Stimulated activated naive CD8-positive, alpha-beta T cell treated with anti-CD3 and anti-CD28 coated beads, Interleukin-15, Interleukin-2, amounts not matched to agents 100 ng/mL and 50 ng/mL, for 24 hours (primary cell): ENCODE measurements at regions not wholly inside any gene's neighbourhood (a gene's known extent, or its start where the extent isn't known, plus 50 kb on each side); places are given as distances from the start of the nearest gene placed in this dataset.

Source experiments
- H3K27ac Mint-ChIP-seq: one replicate; pipeline ENCODE4 v1.8.0; 2021; ENCODE audit warnings: mild to moderate bottlenecking, mixed read lengths
- H3K27me3 Mint-ChIP-seq: one replicate; pipeline ENCODE4 v1.8.0; 2021; ENCODE audit warnings: mixed read lengths
- H3K36me3 Mint-ChIP-seq: one replicate; pipeline ENCODE4 v1.8.0; 2021; ENCODE audit warnings: low read depth, mixed read lengths
- H3K4me1 Mint-ChIP-seq: one replicate; pipeline ENCODE4 v1.8.0; 2021; ENCODE audit warnings: low read depth, mixed read lengths
- H3K4me3 Mint-ChIP-seq: one replicate; pipeline ENCODE4 v1.8.0; 2021; ENCODE audit warnings: mild to moderate bottlenecking, mixed read lengths
- H3K9me3 Mint-ChIP-seq: one replicate; pipeline ENCODE4 v1.8.0; 2021; ENCODE audit warnings: mixed read lengths

- Mint-ChIP-seq H3K9me3 (peaks cover 7% of the 10 kb centered on the region), H3K4me1 (no peaks in the 10 kb centered on the region), H3K4me3 (no peak overlapping the region), H3K27ac (no peak overlapping the region), H3K36me3 (no peaks in the 10 kb centered on the region), H3K27me3 (no peaks in the 10 kb centered on the region)
Measured at GRCh38 chr4:166458756-166459155, 585.7 kb downstream of the TLL1 start.

GRCh38 chr4:166459621-166460020 is 586.6 kb downstream of the TLL1 start:
- no peaks in the 10 kb centered on the region for H3K27me3 Mint-ChIP-seq
- H3K27ac Mint-ChIP-seq = no peak overlapping the region
- no peak overlapping the region for H3K4me3 Mint-ChIP-seq
- H3K9me3 Mint-ChIP-seq = peaks cover 3% of the 10 kb centered on the region
- H3K4me1 Mint-ChIP-seq = no peaks in the 10 kb centered on the region
- no peaks in the 10 kb centered on the region for H3K36me3 Mint-ChIP-seq

- Mint-ChIP-seq H3K36me3 (no peaks in the 10 kb centered on the region), H3K4me3 (no peak overlapping the region), H3K4me1 (no peaks in the 10 kb centered on the region), H3K27me3 (no peaks in the 10 kb centered on the region), H3K27ac (no peak overlapping the region), H3K9me3 (peaks cover 3% of the 10 kb centered on the region)
Measured at GRCh38 chr4:166460769-166461550, 587.9 kb downstream of the TLL1 start.

GRCh38 chr4:166481055-166481454 is 608.0 kb downstream of the TLL1 start:
- Mint-ChIP-seq H3K27ac (no peak overlapping the region), H3K4me3 (no peak overlapping the region), H3K9me3 (peaks cover 3% of the 10 kb centered on the region), H3K4me1 (no peaks in the 10 kb centered on the region), H3K36me3 (no peaks in the 10 kb centered on the region), H3K27me3 (no peaks in the 10 kb centered on the region)

GRCh38 chr4:166481739-166482138 is 608.7 kb downstream of the TLL1 start:
- Mint-ChIP-seq H3K27me3 (no peaks in the 10 kb centered on the region), H3K27ac (no peak overlapping the region), H3K9me3 (peaks cover 3% of the 10 kb centered on the region), H3K36me3 (no peaks in the 10 kb centered on the region), H3K4me3 (no peak overlapping the region), H3K4me1 (no peaks in the 10 kb centered on the region)

- H3K36me3 Mint-ChIP-seq = no peaks in the 10 kb centered on the region
- H3K9me3 Mint-ChIP-seq = peaks cover 3% of the 10 kb centered on the region
- no peak overlapping the region for H3K4me3 Mint-ChIP-seq
- H3K27me3 Mint-ChIP-seq = no peaks in the 10 kb centered on the region
- H3K27ac Mint-ChIP-seq = no peak overlapping the region
- H3K4me1 Mint-ChIP-seq = no peaks in the 10 kb centered on the region
Measured at GRCh38 chr4:166482758-166483157, 609.7 kb downstream of the TLL1 start.

GRCh38 chr4:166491635-166492034 is 618.6 kb downstream of the TLL1 start:
- H3K4me1 Mint-ChIP-seq = no peaks in the 10 kb centered on the region
- no peak overlapping the region for H3K4me3 Mint-ChIP-seq

GRCh38 chr4:166493924-166494345 is 620.9 kb downstream of the TLL1 start:
- Mint-ChIP-seq H3K36me3 (no peaks in the 10 kb centered on the region), H3K4me1 (no peaks in the 10 kb centered on the region), H3K9me3 (peaks cover 6% of the 10 kb centered on the region), H3K4me3 (no peak overlapping the region), H3K27ac (no peak overlapping the region), H3K27me3 (no peaks in the 10 kb centered on the region)

More at GRCh38 chr4:166491635-166492034, 618.6 kb downstream of the TLL1 start:
- H3K36me3 Mint-ChIP-seq = no peaks in the 10 kb centered on the region
- H3K27ac Mint-ChIP-seq = no peak overlapping the region
- H3K9me3 Mint-ChIP-seq = peaks cover 3% of the 10 kb centered on the region
- no peaks in the 10 kb centered on the region for H3K27me3 Mint-ChIP-seq

GRCh38 chr4:166498546-166498945 is 625.5 kb downstream of the TLL1 start:
- H3K4me1 Mint-ChIP-seq = no peaks in the 10 kb centered on the region
- H3K9me3 Mint-ChIP-seq = peaks cover 16% of the 10 kb centered on the region
- H3K36me3 Mint-ChIP-seq = no peaks in the 10 kb centered on the region
- H3K4me3 Mint-ChIP-seq = no peak overlapping the region
- no peaks in the 10 kb centered on the region for H3K27me3 Mint-ChIP-seq
- no peak overlapping the region for H3K27ac Mint-ChIP-seq

GRCh38 chr4:166499820-166500219 is 626.8 kb downstream of the TLL1 start:
- no peaks in the 10 kb centered on the region for H3K4me1 Mint-ChIP-seq
- H3K9me3 Mint-ChIP-seq = peaks cover 16% of the 10 kb centered on the region

GRCh38 chr4:166501941-166502382 is 628.9 kb downstream of the TLL1 start:
- H3K4me1 Mint-ChIP-seq = no peaks in the 10 kb centered on the region
- no peak overlapping the region for H3K4me3 Mint-ChIP-seq
- no peaks in the 10 kb centered on the region for H3K36me3 Mint-ChIP-seq
- H3K27me3 Mint-ChIP-seq = no peaks in the 10 kb centered on the region
- H3K9me3 Mint-ChIP-seq = peaks cover 16% of the 10 kb centered on the region
- no peak overlapping the region for H3K27ac Mint-ChIP-seq

More at GRCh38 chr4:166499820-166500219, 626.8 kb downstream of the TLL1 start:
- H3K27ac Mint-ChIP-seq = no peak overlapping the region
- H3K27me3 Mint-ChIP-seq = no peaks in the 10 kb centered on the region
- H3K36me3 Mint-ChIP-seq = no peaks in the 10 kb centered on the region
- no peak overlapping the region for H3K4me3 Mint-ChIP-seq

GRCh38 chr4:166502660-166503059 is 629.6 kb downstream of the TLL1 start:
- no peaks in the 10 kb centered on the region for H3K27me3 Mint-ChIP-seq
- peaks cover 16% of the 10 kb centered on the region for H3K9me3 Mint-ChIP-seq
- no peak overlapping the region for H3K4me3 Mint-ChIP-seq
- H3K36me3 Mint-ChIP-seq = no peaks in the 10 kb centered on the region
- H3K4me1 Mint-ChIP-seq = no peaks in the 10 kb centered on the region
- H3K27ac Mint-ChIP-seq = no peak overlapping the region

GRCh38 chr4:166506051-166506450 is 633.0 kb downstream of the TLL1 start:
- H3K27me3 Mint-ChIP-seq = no peaks in the 10 kb centered on the region
- no peaks in the 10 kb centered on the region for H3K36me3 Mint-ChIP-seq
- H3K4me3 Mint-ChIP-seq = no peak overlapping the region
- no peak overlapping the region for H3K27ac Mint-ChIP-seq
- H3K9me3 Mint-ChIP-seq = peaks cover 7% of the 10 kb centered on the region
- no peaks in the 10 kb centered on the region for H3K4me1 Mint-ChIP-seq

GRCh38 chr4:166512267-166512666 is 639.2 kb downstream of the TLL1 start:
- Mint-ChIP-seq H3K27me3 (no peaks in the 10 kb centered on the region), H3K9me3 (no peaks in the 10 kb centered on the region), H3K4me1 (no peaks in the 10 kb centered on the region), H3K4me3 (no peak overlapping the region), H3K27ac (no peak overlapping the region), H3K36me3 (no peaks in the 10 kb centered on the region)

GRCh38 chr4:166518315-166518714 is 645.3 kb downstream of the TLL1 start:
- Mint-ChIP-seq H3K4me3 (no peak overlapping the region), H3K27ac (no peak overlapping the region), H3K36me3 (no peaks in the 10 kb centered on the region), H3K27me3 (no peaks in the 10 kb centered on the region), H3K9me3 (no peaks in the 10 kb centered on the region), H3K4me1 (no peaks in the 10 kb centered on the region)

GRCh38 chr4:166518776-166519175 is 645.7 kb downstream of the TLL1 start:
- H3K4me3 Mint-ChIP-seq = no peak overlapping the region

More at GRCh38 chr4:166518776-166519175, 645.7 kb downstream of the TLL1 start:
- no peaks in the 10 kb centered on the region for H3K9me3 Mint-ChIP-seq
- H3K27me3 Mint-ChIP-seq = no peaks in the 10 kb centered on the region
- no peaks in the 10 kb centered on the region for H3K36me3 Mint-ChIP-seq
- H3K27ac Mint-ChIP-seq = no peak overlapping the region
- H3K4me1 Mint-ChIP-seq = no peaks in the 10 kb centered on the region
